ENCODE measurements at regions not wholly inside any gene's neighbourhood (a gene's known extent, or its start where the extent isn't known, plus 50 kb on each side); places are given as distances from the start of the nearest gene placed in this dataset.

- no peak for TF ChIP-seq CSDC2 (CRISPR knock-in tag; IDR thresholded peaks at IDR 0.05)
- no peak for TF ChIP-seq ZNF70 (CRISPR knock-in tag; IDR thresholded peaks at IDR 0.05)
- TF ChIP-seq PATZ1 (CRISPR knock-in tag; IDR thresholded peaks at IDR 0.05; ENCODE audit: borderline replicate concordance) = no peak
- TF ChIP-seq TSHZ2 (CRISPR knock-in tag; IDR thresholded peaks at IDR 0.05) = no peak
- TF ChIP-seq ZFP3 (CRISPR knock-in tag; IDR thresholded peaks at IDR 0.05) = no peak
- TF ChIP-seq PPARA (CRISPR knock-in tag; IDR thresholded peaks at IDR 0.05; ENCODE audit: borderline replicate concordance) = no peak
- no peak for TF ChIP-seq TCF4 (CRISPR knock-in tag; IDR thresholded peaks at IDR 0.05; ENCODE audit: borderline replicate concordance)
- TF ChIP-seq RARB (CRISPR knock-in tag; IDR thresholded peaks at IDR 0.05) = no peak
Observed at GRCh38 chr13:34452831-34453230, 489.2 kb upstream of the NBEA start.

All from SK-N-SH treated with all-trans-retinoic acid at 6 μM for 48 hours (cell line).